ENCODE measurements at regions not wholly inside any gene's neighbourhood (a gene's known extent, or its start where the extent isn't known, plus 50 kb on each side); places are given as distances from the start of the nearest gene placed in this dataset.
"Not testable (repeated sequence)": the region's sequence is repeated elsewhere in the genome, so short reads cannot be mapped to it uniquely, and the experiment has no call there.

- POLR2A ChIA-PET, H3K27ac Mint-ChIP-seq: not testable (repeated sequence)
- CTCF ChIA-PET = interaction anchor here (0.6 to 1.8 kb wide), 7 partner anchors 15 to 579 kb away, joined by 3 to 9 read pairs (median 4); partner anchors contain the start of gene UNC5CL
Observed at GRCh38 chr6:40868089-40868865, 170.7 kb downstream of the UNC5CL start.

GRCh38 chr6:40867527-40867926 lies 171.5 kb downstream of the UNC5CL start:
- H3K9me3 Mint-ChIP-seq; POLR2A ChIA-PET; DNase-seq (ENCODE audit: low spot score); H3K27ac Mint-ChIP-seq; H3K36me3 Mint-ChIP-seq; H3K4me3 Mint-ChIP-seq; H3K27me3 Mint-ChIP-seq (ENCODE audit: low read depth); ATAC-seq: not testable (repeated sequence)
- CTCF ChIA-PET = interaction anchor here (1.0 to 1.8 kb wide), 5 partner anchors 14 to 171 kb away, joined by 3 to 9 read pairs (median 5); partner anchors contain the start of gene UNC5CL
- H3K4me1 Mint-ChIP-seq = peaks cover 16% of the 10 kb centered on the region

More at GRCh38 chr6:40868089-40868865, 170.7 kb downstream of the UNC5CL start:
- peaks cover 16% of the 10 kb centered on the region for H3K4me1 Mint-ChIP-seq
- not testable (repeated sequence) for H3K27me3 Mint-ChIP-seq (ENCODE audit: low read depth); H3K36me3 Mint-ChIP-seq; H3K9me3 Mint-ChIP-seq; DNase-seq (ENCODE audit: low spot score); ATAC-seq; H3K4me3 Mint-ChIP-seq

DNA sequence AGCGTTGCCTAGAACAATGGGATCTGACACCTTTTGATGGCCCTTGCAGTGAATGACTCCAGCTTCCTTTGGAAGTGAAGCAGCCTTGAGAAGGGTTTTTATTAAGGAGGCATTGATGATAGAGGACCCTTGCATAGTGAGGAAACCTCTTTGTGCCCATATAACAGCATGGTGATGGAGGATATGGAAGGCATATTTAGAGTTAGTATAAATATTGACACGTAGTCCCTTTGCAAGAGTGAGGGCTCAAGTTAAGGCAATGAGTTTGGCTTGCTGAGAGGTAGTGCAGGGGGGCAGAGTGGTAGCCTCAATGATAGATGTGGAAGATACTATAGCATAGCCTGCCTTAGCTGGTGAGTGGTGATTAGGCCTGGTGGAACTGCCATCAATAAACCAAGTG lies 173.8 kb downstream of the UNC5CL start:
- H3K4me1 Mint-ChIP-seq = peaks cover 13% of the 10 kb centered on the region

DNA sequence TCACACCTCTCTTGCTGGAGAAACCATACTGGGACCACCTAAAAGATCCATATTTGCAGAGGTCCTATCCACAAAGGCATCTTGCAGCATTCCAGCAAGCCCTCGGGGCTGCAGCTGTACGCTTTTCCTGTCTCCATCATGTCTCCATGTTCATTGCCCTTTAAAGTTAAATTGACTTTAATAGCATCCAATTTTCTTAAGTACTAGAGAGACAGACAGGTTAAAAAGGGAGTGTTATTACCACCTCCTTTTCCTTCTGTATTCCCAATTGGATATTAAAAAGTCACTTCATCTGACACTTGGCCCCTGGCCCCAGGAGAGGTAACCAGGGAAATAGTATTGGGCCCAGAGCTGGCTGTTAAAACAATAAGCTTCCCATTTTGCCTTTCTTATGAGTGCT lies 178.6 kb downstream of the UNC5CL start:
- Mint-ChIP-seq H3K27ac (no peak overlapping the region), H3K4me3 (no peak overlapping the region), H3K4me1 (no peaks in the 10 kb centered on the region), H3K27me3 (ENCODE audit: low read depth) (peaks cover 3% of the 10 kb centered on the region), H3K36me3 (no peaks in the 10 kb centered on the region), H3K9me3 (peaks cover 18% of the 10 kb centered on the region)
- CTCF ChIA-PET = no interaction called here
- ATAC-seq (no peak), DNase-seq (ENCODE audit: low spot score) (no peak)
- POLR2A ChIA-PET = no interaction called here
- no peak for TF ChIP-seq IRF2 (CRISPR knock-in tag; IDR thresholded peaks at IDR 0.05; ENCODE audit: borderline replicate concordance, low read depth)
- no peak for TF ChIP-seq PRDM15 (CRISPR knock-in tag; IDR thresholded peaks at IDR 0.05)
- no peak for TF ChIP-seq ZNF219 (CRISPR knock-in tag; IDR thresholded peaks at IDR 0.05; ENCODE audit: borderline replicate concordance)
- TF ChIP-seq, protein P1, sequence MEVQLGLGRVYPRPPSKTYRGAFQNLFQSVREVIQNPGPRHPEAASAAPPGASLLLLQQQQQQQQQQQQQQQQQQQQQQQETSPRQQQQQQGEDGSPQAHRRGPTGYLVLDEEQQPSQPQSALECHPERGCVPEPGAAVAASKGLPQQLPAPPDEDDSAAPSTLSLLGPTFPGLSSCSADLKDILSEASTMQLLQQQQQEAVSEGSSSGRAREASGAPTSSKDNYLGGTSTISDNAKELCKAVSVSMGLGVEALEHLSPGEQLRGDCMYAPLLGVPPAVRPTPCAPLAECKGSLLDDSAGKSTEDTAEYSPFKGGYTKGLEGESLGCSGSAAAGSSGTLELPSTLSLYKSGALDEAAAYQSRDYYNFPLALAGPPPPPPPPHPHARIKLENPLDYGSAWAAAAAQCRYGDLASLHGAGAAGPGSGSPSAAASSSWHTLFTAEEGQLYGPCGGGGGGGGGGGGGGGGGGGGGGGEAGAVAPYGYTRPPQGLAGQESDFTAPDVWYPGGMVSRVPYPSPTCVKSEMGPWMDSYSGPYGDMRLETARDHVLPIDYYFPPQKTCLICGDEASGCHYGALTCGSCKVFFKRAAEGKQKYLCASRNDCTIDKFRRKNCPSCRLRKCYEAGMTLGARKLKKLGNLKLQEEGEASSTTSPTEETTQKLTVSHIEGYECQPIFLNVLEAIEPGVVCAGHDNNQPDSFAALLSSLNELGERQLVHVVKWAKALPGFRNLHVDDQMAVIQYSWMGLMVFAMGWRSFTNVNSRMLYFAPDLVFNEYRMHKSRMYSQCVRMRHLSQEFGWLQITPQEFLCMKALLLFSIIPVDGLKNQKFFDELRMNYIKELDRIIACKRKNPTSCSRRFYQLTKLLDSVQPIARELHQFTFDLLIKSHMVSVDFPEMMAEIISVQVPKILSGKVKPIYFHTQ (CRISPR knock-in tag; IDR thresholded peaks at IDR 0.05) = no peak
- no peak for TF ChIP-seq JAZF1 (CRISPR knock-in tag; IDR thresholded peaks at IDR 0.05)
- TF ChIP-seq NR3C1 (CRISPR knock-in tag; conservative IDR thresholded peaks at IDR 0.05; ENCODE audit: low read depth) = no peak
- no peak for TF ChIP-seq PREB (CRISPR knock-in tag; IDR thresholded peaks at IDR 0.05; ENCODE audit: borderline replicate concordance)
- TF ChIP-seq, protein P2, sequence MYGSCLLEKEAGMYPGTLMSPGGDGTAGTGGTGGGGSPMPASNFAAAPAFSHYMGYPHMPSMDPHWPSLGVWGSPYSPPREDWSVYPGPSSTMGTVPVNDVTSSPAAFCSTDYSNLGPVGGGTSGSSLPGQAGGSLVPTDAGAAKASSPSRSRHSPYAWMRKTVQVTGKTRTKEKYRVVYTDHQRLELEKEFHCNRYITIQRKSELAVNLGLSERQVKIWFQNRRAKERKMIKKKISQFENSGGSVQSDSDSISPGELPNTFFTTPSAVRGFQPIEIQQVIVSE (CRISPR knock-in tag; IDR thresholded peaks at IDR 0.05; ENCODE audit: borderline replicate concordance) = no peak
- TF ChIP-seq CREM (CRISPR knock-in tag; IDR thresholded peaks at IDR 0.05) = no peak
- no peak for TF ChIP-seq KAT7 (CRISPR knock-in tag; IDR thresholded peaks at IDR 0.05; ENCODE audit: borderline replicate concordance)
- no peak for TF ChIP-seq ESRRA (CRISPR knock-in tag; IDR thresholded peaks at IDR 0.05; ENCODE audit: borderline replicate concordance)
- TF ChIP-seq TCF7 (CRISPR knock-in tag; IDR thresholded peaks at IDR 0.05; ENCODE audit: low read depth) = no peak
- no peak for TF ChIP-seq IRF1 (CRISPR knock-in tag; IDR thresholded peaks at IDR 0.05)
- TF ChIP-seq, protein P3, sequence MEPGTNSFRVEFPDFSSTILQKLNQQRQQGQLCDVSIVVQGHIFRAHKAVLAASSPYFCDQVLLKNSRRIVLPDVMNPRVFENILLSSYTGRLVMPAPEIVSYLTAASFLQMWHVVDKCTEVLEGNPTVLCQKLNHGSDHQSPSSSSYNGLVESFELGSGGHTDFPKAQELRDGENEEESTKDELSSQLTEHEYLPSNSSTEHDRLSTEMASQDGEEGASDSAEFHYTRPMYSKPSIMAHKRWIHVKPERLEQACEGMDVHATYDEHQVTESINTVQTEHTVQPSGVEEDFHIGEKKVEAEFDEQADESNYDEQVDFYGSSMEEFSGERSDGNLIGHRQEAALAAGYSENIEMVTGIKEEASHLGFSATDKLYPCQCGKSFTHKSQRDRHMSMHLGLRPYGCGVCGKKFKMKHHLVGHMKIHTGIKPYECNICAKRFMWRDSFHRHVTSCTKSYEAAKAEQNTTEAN (CRISPR knock-in tag; IDR thresholded peaks at IDR 0.05) = no peak
- TF ChIP-seq GABPB1 (CRISPR knock-in tag; IDR thresholded peaks at IDR 0.05) = no peak
- TF ChIP-seq MYBL2 (CRISPR knock-in tag; IDR thresholded peaks at IDR 0.05) = no peak

More for the DNA sequence above, 173.8 kb downstream of the UNC5CL start:
- H3K4me3 Mint-ChIP-seq; H3K36me3 Mint-ChIP-seq; POLR2A ChIA-PET; DNase-seq (ENCODE audit: low spot score); ATAC-seq; H3K27me3 Mint-ChIP-seq (ENCODE audit: low read depth); H3K27ac Mint-ChIP-seq; H3K9me3 Mint-ChIP-seq: not testable (repeated sequence)
- CTCF ChIA-PET = interaction anchor here (1.3 kb wide), 1 partner anchor 19 kb away, joined by 3 read pairs; no protein-coding TSS in a partner anchor
